Muscle of leg (tissue), 3 donors: ENCODE measurements at regions not wholly inside any gene's neighbourhood (a gene's known extent, or its start where the extent isn't known, plus 50 kb on each side); places are given as distances from the start of the nearest gene placed in this dataset.

Experiments used
- DNase-seq: peaks from one replicate; pipeline ENCODE4 v3.0.0; 2013
- H3K27ac ChIP-seq: one replicate; pipeline ENCODE4 v1.5.1; 2013; ENCODE audit warnings: mild to moderate bottlenecking, low read length, control low read depth
- H3K27me3 ChIP-seq: one replicate; pipeline ENCODE4 v1.6.1; 2013; ENCODE audit warnings: low read length; ENCODE audit not compliant: control insufficient read depth, insufficient read depth
- H3K36me3 ChIP-seq: one replicate; pipeline ENCODE4 v1.6.1; 2013; ENCODE audit warnings: low read length; ENCODE audit not compliant: control insufficient read depth, insufficient read depth
- H3K4me1 ChIP-seq: one replicate; pipeline ENCODE4 v1.6.1; 2013; ENCODE audit warnings: low read length; ENCODE audit not compliant: control insufficient read depth, insufficient read depth
- H3K4me3 ChIP-seq: one replicate; pipeline ENCODE4 v1.5.1; 2013; ENCODE audit warnings: low read length, control low read depth
- H3K9me3 ChIP-seq: replicated peaks from 2 replicates; pipeline ENCODE4 v1.6.1; 2013; ENCODE audit warnings: low read depth, low read length; ENCODE audit not compliant: control insufficient read depth
- WGBS: methylation state at CpG from one replicate; pipeline ENCODE4 v1.1.5; 2013; ENCODE audit warnings: missing lambda C conversion rate; ENCODE audit not compliant: insufficient coverage; 5-methylcytosine and 5-hydroxymethylcytosine counted together

- Histone ChIP-seq H3K36me3 (no peaks in the 10 kb centered on the region), H3K4me3 (no peak overlapping the region), H3K27ac (no peak overlapping the region), H3K4me1 (no peaks in the 10 kb centered on the region), H3K9me3 (no peaks in the 10 kb centered on the region), H3K27me3 (no peaks in the 10 kb centered on the region)
- WGBS: 60% methylated on average over 1 of the region's 2 CpGs
- DNase-seq: peak; percentile 45
Observed at GRCh38 chr2:139142252-139142880, 362.2 kb upstream of the NXPH2 start.

DNA sequence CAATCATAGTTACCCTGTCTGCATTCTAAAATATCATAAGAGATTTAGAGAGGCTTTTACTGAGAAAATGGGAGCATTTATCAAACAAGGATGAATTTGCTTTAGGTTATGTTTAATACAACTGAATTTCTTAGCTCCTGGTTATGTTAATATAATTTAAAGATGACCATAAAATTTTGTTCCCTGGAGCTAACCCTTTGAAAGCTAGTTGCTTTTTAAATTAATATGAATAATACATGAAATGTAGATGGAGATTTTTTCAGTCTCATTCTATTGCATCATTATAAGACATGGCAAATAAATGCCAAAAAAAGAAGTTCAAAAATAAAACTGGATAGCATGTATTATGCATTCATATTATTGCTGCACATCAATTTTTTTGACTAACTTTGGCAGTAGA lies 344.1 kb upstream of the NXPH2 start:
- Histone ChIP-seq H3K27me3 (no peaks in the 10 kb centered on the region), H3K27ac (no peak overlapping the region), H3K4me3 (no peak overlapping the region), H3K9me3 (peaks cover 2% of the 10 kb centered on the region), H3K4me1 (no peaks in the 10 kb centered on the region), H3K36me3 (no peaks in the 10 kb centered on the region)
- no peak for DNase-seq

DNA sequence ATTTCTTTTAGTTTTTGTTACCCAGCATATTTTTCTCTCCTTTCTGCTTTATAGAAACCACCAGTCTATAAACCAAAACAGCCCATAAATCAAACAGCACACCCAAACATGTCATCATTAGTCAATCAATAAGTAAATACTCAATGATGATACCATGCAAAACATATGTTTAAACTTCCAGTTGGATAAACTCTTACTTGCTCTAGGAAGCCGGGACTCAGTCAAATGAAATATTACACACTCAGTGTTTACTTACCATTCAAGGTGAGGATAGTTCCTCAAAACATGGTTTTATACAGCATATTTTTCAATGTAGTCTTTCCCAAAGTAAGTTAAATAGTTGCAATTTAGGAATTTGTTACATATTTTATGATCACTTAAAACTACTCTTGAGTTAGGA lies 343.6 kb upstream of the NXPH2 start:
- Histone ChIP-seq H3K27me3 (no peaks in the 10 kb centered on the region), H3K36me3 (no peaks in the 10 kb centered on the region), H3K9me3 (peaks cover 1% of the 10 kb centered on the region), H3K27ac (no peak overlapping the region), H3K4me1 (no peaks in the 10 kb centered on the region), H3K4me3 (no peak overlapping the region)
- no CpG with 5 or more reads among the region's 1 CpG for WGBS
- no peak for DNase-seq

GRCh38 chr2:139122711-139123158 lies 342.5 kb upstream of the NXPH2 start:
- Histone ChIP-seq H3K27ac (no peak overlapping the region), H3K4me3 (no peak overlapping the region), H3K9me3 (no peaks in the 10 kb centered on the region), H3K4me1 (no peaks in the 10 kb centered on the region), H3K36me3 (no peaks in the 10 kb centered on the region), H3K27me3 (no peaks in the 10 kb centered on the region)
- WGBS: no CpG with 5 or more reads among the region's 7 CpGs
- DNase-seq: no peak

DNA sequence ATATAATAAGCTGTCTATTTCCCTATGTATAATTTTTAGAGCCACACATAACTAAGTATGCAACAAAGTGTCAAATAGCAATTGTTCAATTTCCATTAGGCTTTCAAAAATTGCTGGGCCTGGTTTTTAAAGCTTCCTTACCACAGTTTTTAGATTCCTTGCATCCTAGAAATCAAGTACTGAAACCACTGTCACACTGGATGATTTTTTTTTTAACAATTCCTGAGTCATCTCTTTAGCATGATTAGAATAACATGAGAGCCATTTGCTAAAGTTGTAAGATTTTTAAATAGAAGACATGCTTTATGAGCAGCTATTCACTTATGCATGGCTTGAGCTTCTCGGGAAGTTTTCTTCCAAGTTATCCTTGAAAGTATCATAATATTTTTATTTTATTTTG lies 319.5 kb upstream of the NXPH2 start:
- Histone ChIP-seq H3K27me3 (no peaks in the 10 kb centered on the region), H3K4me1 (no peaks in the 10 kb centered on the region), H3K4me3 (no peak overlapping the region), H3K36me3 (no peaks in the 10 kb centered on the region), H3K9me3 (no peaks in the 10 kb centered on the region), H3K27ac (no peak overlapping the region)
- no CpG with 5 or more reads among the region's 1 CpG for WGBS
- no peak for DNase-seq

GRCh38 chr2:139098961-139099360 lies 318.8 kb upstream of the NXPH2 start:
- H3K9me3 ChIP-seq: peaks cover under 1% of the 10 kb centered on the region
- no CpG with 5 or more reads among the region's 2 CpGs for WGBS
- H3K4me3 ChIP-seq: no peak overlapping the region
- no peak overlapping the region for H3K27ac ChIP-seq
- H3K36me3 ChIP-seq: no peaks in the 10 kb centered on the region
- DNase-seq: no peak
- no peaks in the 10 kb centered on the region for H3K4me1 ChIP-seq
- no peaks in the 10 kb centered on the region for H3K27me3 ChIP-seq

- H3K9me3 ChIP-seq: no peaks in the 10 kb centered on the region
- H3K27me3 ChIP-seq: no peaks in the 10 kb centered on the region
Observed at GRCh38 chr2:139083121-139083520, 302.9 kb upstream of the NXPH2 start.

DNA sequence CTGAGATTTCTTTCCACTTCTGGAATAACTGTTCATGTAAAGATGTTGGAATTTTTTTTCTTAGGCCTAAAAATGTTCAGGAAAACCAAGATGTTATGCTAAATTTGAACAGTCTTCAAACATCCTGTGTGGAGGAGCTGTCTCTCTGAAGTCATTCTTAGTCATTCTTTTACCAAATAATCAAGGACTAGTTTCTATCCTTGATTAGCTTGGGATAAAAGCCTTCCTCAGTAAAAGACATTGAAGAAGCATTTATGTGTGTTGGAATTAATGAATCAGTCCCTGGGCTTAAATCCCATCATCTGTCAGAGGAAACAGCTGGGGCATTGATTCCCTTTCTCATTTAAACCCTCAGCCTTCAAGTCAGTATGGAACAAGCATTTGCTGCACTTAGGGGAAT lies 300.1 kb upstream of the NXPH2 start:
- H3K4me1 ChIP-seq: no peaks in the 10 kb centered on the region
- H3K9me3 ChIP-seq: no peaks in the 10 kb centered on the region
- H3K27me3 ChIP-seq: no peaks in the 10 kb centered on the region
- H3K36me3 ChIP-seq: no peaks in the 10 kb centered on the region
- DNase-seq: no peak
- H3K27ac ChIP-seq: no peak overlapping the region
- H3K4me3 ChIP-seq: no peak overlapping the region

More at GRCh38 chr2:139083121-139083520, 302.9 kb upstream of the NXPH2 start:
- H3K36me3 ChIP-seq: no peaks in the 10 kb centered on the region
- H3K27ac ChIP-seq: no peak overlapping the region
- DNase-seq: no peak
- H3K4me1 ChIP-seq: no peaks in the 10 kb centered on the region
- H3K4me3 ChIP-seq: no peak overlapping the region

DNA sequence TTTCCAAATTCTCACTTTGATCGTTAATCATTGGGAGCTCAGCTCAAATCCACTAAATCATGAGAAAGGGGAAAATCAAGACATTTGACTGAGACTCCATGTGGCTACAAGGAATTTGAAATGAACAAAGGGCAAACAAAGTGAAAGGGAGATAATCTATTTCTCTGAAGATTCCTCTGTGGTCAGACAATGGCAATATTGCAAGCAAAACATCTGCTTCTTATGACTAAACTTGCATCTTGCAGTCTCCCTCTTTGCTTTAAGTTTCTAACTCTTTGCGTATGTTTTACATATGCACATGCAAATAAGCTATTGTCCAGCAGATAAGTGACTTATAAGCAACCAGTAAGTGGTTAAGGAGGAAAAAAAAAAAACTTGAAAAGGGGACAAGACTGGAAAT lies 299.1 kb upstream of the NXPH2 start:
- DNase-seq: no peak
- Histone ChIP-seq H3K27me3 (no peaks in the 10 kb centered on the region), H3K9me3 (no peaks in the 10 kb centered on the region), H3K4me1 (no peaks in the 10 kb centered on the region), H3K36me3 (no peaks in the 10 kb centered on the region), H3K27ac (no peak overlapping the region), H3K4me3 (no peak overlapping the region)
- WGBS: no CpG with 5 or more reads among the region's 2 CpGs

DNA sequence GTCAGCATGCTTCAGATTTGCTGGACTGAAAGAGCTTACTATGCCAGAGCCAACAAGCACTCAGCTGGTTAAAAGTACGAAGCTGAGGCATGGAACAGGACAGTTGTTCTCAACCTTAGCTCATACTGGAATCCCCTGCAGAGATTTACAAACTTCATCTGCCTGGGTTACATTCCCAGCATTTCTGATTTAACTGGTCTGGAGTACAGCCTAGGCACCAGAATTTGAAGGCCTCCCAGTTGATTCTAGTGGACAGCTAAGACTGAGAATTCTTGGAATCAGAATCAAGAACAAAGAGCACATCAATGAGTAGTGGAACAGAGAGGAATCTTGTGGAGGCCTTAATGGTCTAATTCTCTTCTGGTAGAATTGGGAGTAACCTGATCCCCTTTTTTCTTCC lies 298.2 kb upstream of the NXPH2 start:
- DNase-seq: no peak
- Histone ChIP-seq H3K27ac (no peak overlapping the region), H3K4me1 (no peaks in the 10 kb centered on the region), H3K4me3 (no peak overlapping the region), H3K36me3 (no peaks in the 10 kb centered on the region), H3K27me3 (no peaks in the 10 kb centered on the region), H3K9me3 (no peaks in the 10 kb centered on the region)
- 30% methylated on average over 1 of the region's 1 CpG for WGBS

DNA sequence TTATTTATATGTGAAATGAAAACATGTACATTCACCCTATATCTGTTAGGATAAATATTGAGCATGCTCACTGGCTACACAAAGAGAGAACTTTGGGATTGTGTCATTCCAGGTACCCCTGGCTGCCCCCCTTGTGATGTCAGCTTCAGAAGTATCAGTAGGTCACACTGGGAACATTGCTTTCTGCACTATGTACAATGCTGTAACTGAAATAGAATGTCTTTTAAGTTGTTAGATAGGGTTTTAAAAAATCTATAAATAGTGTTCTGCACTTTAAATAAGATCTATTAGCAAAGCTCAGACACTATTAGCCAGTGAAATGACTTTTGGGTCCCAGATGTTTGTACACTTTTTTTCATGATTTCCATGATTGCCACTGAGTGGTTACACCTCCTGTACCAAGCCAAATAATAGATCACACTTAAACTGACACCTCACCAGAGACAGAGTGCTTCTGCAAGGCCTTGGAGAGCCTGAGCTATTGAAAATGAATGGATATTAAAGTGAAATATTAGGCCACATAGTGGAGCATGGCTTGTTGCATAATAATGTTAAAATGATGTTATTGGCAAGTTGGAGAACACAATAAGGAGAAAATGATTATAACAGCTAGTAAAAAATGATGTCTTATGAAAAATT lies 297.0 kb upstream of the NXPH2 start:
- Histone ChIP-seq H3K9me3 (no peaks in the 10 kb centered on the region), H3K27me3 (no peaks in the 10 kb centered on the region), H3K4me3 (no peak overlapping the region), H3K4me1 (no peaks in the 10 kb centered on the region), H3K36me3 (no peaks in the 10 kb centered on the region), H3K27ac (no peak overlapping the region)
- DNase-seq: no peak
